Neural progenitor cell (in vitro differentiated cells): ENCODE measurements at regions not wholly inside any gene's neighbourhood (a gene's known extent, or its start where the extent isn't known, plus 50 kb on each side); places are given as distances from the start of the nearest gene placed in this dataset.

ENCODE experiments used
- DNase-seq: peaks from one replicate; pipeline ENCODE4 v3.0.0-alpha.2; 2016; ENCODE audit warnings: low spot score
- H2AFZ ChIP-seq: fragments of 200-600 bp; sonication (generic); replicated peaks from 2 replicates; pipeline ENCODE4 v1.6.1; 2016; ENCODE audit warnings: antibody characterized with exemption
- H3F3A ChIP-seq: fragments of 200-600 bp; sonication (generic); 2 replicates; pipeline ENCODE4 v1.6.1; 2016; ENCODE audit warnings: antibody characterized with exemption, low read depth
- H3K27ac ChIP-seq: fragments of 200-600 bp; sonication (generic); 2 replicates; pipeline ENCODE4 v1.5.1; 2016; ENCODE audit warnings: mild to moderate bottlenecking
- H3K27me3 ChIP-seq: fragments of 200-600 bp; sonication (generic); 2 replicates; pipeline ENCODE4 v1.6.1; 2016; ENCODE audit warnings: mild to moderate bottlenecking, moderate library complexity
- H3K36me3 ChIP-seq: fragments of 200-600 bp; sonication (generic); 2 replicates; pipeline ENCODE4 v1.5.1; 2016
- H3K4me1 ChIP-seq: fragments of 200-600 bp; sonication (generic); 2 replicates; pipeline ENCODE4 v1.6.1; 2016; ENCODE audit warnings: mixed run types
- H3K4me2 ChIP-seq: fragments of 200-600 bp; sonication (generic); 2 replicates; pipeline ENCODE4 v1.6.1; 2016
- H3K4me3 ChIP-seq: fragments of 200-600 bp; sonication (generic); 2 replicates; pipeline ENCODE4 v1.5.1; 2016
- H3K79me2 ChIP-seq: fragments of 200-600 bp; sonication (generic); 2 replicates; pipeline ENCODE4 v1.6.1; 2016; ENCODE audit warnings: low read depth
- H3K9ac ChIP-seq: fragments of 200-600 bp; sonication (generic); 2 replicates; pipeline ENCODE4 v1.6.1; 2016
- H3K9me3 ChIP-seq: fragments of 200-600 bp; sonication (generic); 2 replicates; pipeline ENCODE4 v1.5.1; 2016; ENCODE audit warnings: low read depth
- H4K20me1 ChIP-seq: fragments of 200-600 bp; sonication (generic); 2 replicates; pipeline ENCODE4 v1.6.1; 2016; ENCODE audit warnings: low read depth
- H3K27ac Mint-ChIP-seq: 3 replicates; pipeline ENCODE4 v1.8.0; 2021; ENCODE audit warnings: mixed read lengths
- H3K27me3 Mint-ChIP-seq: 2 replicates; pipeline ENCODE4 v1.8.0; 2022; ENCODE audit warnings: low read depth, mild to moderate bottlenecking, inconsistent platforms, moderate library complexity, mixed read lengths; ENCODE audit not compliant: insufficient read depth
- H3K36me3 Mint-ChIP-seq: 3 replicates; pipeline ENCODE4 v1.8.0; 2021; ENCODE audit warnings: mixed read lengths
- H3K4me1 Mint-ChIP-seq: 3 replicates; pipeline ENCODE4 v1.8.0; 2021; ENCODE audit warnings: mixed read lengths
- H3K4me3 Mint-ChIP-seq: 3 replicates; pipeline ENCODE4 v1.8.0; 2021; ENCODE audit warnings: mild to moderate bottlenecking, moderate library complexity, mixed read lengths
- H3K9me3 Mint-ChIP-seq: 3 replicates; pipeline ENCODE4 v1.8.0; 2020; ENCODE audit warnings: mixed read lengths
- EZH2 ChIP-seq: fragments of 200-600 bp; sonication (generic); IDR thresholded peaks from 2 replicates; pipeline ENCODE4 v1.6.1; 2017; ENCODE audit warnings: antibody characterized with exemption, mild to moderate bottlenecking, moderate library complexity
- EZH2phosphoT487 ChIP-seq: fragments of 200-600 bp; sonication (generic); IDR thresholded peaks from 2 replicates; pipeline ENCODE4 v1.6.1; 2017; ENCODE audit warnings: antibody characterized with exemption
- TF ChIP-seq, protein P1 (sequence below): fragments of 200-600 bp; sonication (generic); IDR thresholded peaks from 2 replicates; pipeline ENCODE4 v1.5.1; 2017; ENCODE audit warnings: antibody characterized with exemption, mild to moderate bottlenecking

DNA sequence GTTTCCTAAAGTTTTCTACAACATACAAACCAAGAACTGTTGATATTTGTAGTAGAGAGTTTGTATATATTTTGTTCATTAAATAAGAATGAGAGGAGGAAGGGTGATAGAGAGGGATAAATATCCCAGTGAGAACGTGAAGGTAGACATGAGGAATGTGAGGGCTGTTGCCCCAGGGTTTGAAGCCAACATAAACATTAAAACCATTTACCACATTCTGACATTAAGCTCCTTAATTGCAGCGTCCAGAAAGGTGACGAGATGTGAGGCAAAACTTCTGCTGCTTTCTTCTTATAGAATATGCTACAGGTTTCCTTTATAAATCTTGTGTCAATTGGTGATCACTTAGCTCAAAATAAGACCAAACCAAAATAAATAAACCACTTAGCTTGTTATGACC lies 267.8 kb upstream of the CNTN4 start:
- Histone ChIP-seq H3K27ac (no peak overlapping the region), H3K9ac (no peak overlapping the region), H3K4me3 (no peak overlapping the region), H3K4me2 (no peak overlapping the region), H4K20me1 (no peaks in the 10 kb centered on the region), H3K27me3 (no peaks in the 10 kb centered on the region), H3K36me3 (no peaks in the 10 kb centered on the region), H2AFZ (no peak overlapping the region), H3F3A (no peaks in the 10 kb centered on the region), H3K9me3 (no peaks in the 10 kb centered on the region), H3K4me1 (no peaks in the 10 kb centered on the region), H3K79me2 (no peaks in the 10 kb centered on the region)
- TF ChIP-seq EZH2 (no peak), EZH2phosphoT487 (no peak)
- TF ChIP-seq, protein P1, sequence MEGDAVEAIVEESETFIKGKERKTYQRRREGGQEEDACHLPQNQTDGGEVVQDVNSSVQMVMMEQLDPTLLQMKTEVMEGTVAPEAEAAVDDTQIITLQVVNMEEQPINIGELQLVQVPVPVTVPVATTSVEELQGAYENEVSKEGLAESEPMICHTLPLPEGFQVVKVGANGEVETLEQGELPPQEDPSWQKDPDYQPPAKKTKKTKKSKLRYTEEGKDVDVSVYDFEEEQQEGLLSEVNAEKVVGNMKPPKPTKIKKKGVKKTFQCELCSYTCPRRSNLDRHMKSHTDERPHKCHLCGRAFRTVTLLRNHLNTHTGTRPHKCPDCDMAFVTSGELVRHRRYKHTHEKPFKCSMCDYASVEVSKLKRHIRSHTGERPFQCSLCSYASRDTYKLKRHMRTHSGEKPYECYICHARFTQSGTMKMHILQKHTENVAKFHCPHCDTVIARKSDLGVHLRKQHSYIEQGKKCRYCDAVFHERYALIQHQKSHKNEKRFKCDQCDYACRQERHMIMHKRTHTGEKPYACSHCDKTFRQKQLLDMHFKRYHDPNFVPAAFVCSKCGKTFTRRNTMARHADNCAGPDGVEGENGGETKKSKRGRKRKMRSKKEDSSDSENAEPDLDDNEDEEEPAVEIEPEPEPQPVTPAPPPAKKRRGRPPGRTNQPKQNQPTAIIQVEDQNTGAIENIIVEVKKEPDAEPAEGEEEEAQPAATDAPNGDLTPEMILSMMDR: no peak
- DNase-seq: no peak
- H3K27me3 Mint-ChIP-seq: peaks cover 2% of the 10 kb centered on the region
- no peak overlapping the region for H3K4me3 Mint-ChIP-seq
- H3K36me3 Mint-ChIP-seq: no peaks in the 10 kb centered on the region
- H3K27ac Mint-ChIP-seq: no peak overlapping the region
- no peaks in the 10 kb centered on the region for H3K9me3 Mint-ChIP-seq
- H3K4me1 Mint-ChIP-seq: peaks cover 6% of the 10 kb centered on the region

DNA sequence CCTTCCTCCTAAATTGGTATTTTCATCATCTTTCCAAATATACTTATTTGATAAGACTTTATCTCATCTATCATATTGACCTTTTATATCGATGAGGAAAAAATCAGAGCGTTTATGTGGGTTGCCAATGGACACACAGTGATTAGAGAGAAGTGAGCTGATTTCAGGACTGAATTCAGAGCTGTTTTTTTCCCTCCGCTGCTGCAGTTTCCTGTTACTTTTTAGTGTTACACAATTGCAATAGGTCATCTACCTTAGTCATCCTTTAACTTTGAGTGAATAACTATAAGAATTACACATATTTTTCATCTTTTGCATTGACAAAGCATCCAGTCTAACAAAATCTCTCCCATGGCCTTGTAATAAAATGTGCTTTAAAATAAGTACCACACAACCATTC lies 266.3 kb upstream of the CNTN4 start:
- H3K9me3 Mint-ChIP-seq: no peaks in the 10 kb centered on the region
- no peak overlapping the region for H3K9ac ChIP-seq
- H3K9me3 ChIP-seq: no peaks in the 10 kb centered on the region
- no peaks in the 10 kb centered on the region for H4K20me1 ChIP-seq
- H3K36me3 ChIP-seq: no peaks in the 10 kb centered on the region
- H3K27me3 Mint-ChIP-seq: peaks cover 2% of the 10 kb centered on the region
- H3K36me3 Mint-ChIP-seq: no peaks in the 10 kb centered on the region
- H3K4me3 Mint-ChIP-seq: no peak overlapping the region
- no peak overlapping the region for H2AFZ ChIP-seq
- H3K4me1 ChIP-seq: no peaks in the 10 kb centered on the region
- no peaks in the 10 kb centered on the region for H3K79me2 ChIP-seq
- no peak overlapping the region for H3K27ac ChIP-seq
- H3F3A ChIP-seq: no peaks in the 10 kb centered on the region
- no peak overlapping the region for H3K27ac Mint-ChIP-seq
- H3K4me1 Mint-ChIP-seq: no peaks in the 10 kb centered on the region
- H3K4me2 ChIP-seq: no peak overlapping the region
- TF ChIP-seq EZH2: no peak
- no peak for TF ChIP-seq EZH2phosphoT487
- TF ChIP-seq, protein P1: no peak
- DNase-seq: no peak
- no peaks in the 10 kb centered on the region for H3K27me3 ChIP-seq
- no peak overlapping the region for H3K4me3 ChIP-seq

DNA sequence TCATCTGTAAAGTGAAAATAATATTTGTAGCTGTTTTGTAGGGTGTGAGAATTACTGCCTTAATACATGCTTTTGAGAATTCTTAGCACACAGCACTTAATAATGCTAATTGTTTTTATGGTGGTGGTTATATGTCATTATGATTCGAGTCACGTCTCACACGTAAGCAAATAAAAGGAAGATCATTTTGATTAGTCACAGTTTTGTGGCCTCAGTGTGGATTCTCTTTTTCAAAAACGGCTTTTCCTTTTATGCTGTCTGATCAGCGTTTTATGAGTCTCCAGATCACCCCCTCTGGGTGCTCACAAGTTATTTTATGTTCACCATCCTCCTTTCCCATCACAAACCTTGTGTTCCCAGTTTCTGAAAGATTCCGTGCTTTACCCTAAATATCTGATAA lies 255.6 kb upstream of the CNTN4 start:
- H3K27me3 Mint-ChIP-seq: no peaks in the 10 kb centered on the region
- H3K36me3 Mint-ChIP-seq: no peaks in the 10 kb centered on the region
- TF ChIP-seq EZH2phosphoT487 (no peak), EZH2 (no peak)
- TF ChIP-seq, protein P1: no peak
- H3K9me3 ChIP-seq: no peaks in the 10 kb centered on the region
- no peaks in the 10 kb centered on the region for H3F3A ChIP-seq
- no peaks in the 10 kb centered on the region for H3K4me1 ChIP-seq
- H3K27ac ChIP-seq: no peak overlapping the region
- H3K9ac ChIP-seq: no peak overlapping the region
- DNase-seq: no peak
- no peak overlapping the region for H3K4me3 Mint-ChIP-seq
- no peaks in the 10 kb centered on the region for H3K79me2 ChIP-seq
- H3K9me3 Mint-ChIP-seq: no peaks in the 10 kb centered on the region
- no peak overlapping the region for H2AFZ ChIP-seq
- no peaks in the 10 kb centered on the region for H3K27me3 ChIP-seq
- peaks cover 3% of the 10 kb centered on the region for H3K4me1 Mint-ChIP-seq
- no peak overlapping the region for H3K27ac Mint-ChIP-seq
- H3K4me2 ChIP-seq: no peak overlapping the region
- no peak overlapping the region for H3K4me3 ChIP-seq
- H4K20me1 ChIP-seq: no peaks in the 10 kb centered on the region
- H3K36me3 ChIP-seq: no peaks in the 10 kb centered on the region

DNA sequence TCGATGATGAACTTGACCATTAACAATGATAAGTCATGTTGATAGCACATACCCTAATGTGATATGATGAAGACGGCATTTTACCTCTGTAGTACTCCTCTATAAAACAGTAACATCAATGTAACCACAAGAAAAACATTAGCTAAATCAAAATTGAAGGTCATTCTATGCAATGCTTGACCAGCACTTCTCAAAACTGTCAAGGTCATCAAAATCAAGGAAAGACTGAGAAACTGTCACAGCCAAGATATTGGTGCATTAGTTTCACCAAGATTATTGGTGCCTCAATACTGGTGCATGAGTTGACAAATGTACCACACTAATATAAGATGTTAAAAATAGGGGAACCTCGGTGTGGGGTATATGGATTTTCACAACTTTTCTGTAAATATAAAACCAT lies 251.1 kb upstream of the CNTN4 start:
- Mint-ChIP-seq H3K9me3 (peaks cover 3% of the 10 kb centered on the region), H3K4me1 (peaks cover 3% of the 10 kb centered on the region), H3K27ac (no peak overlapping the region), H3K27me3 (no peaks in the 10 kb centered on the region), H3K4me3 (no peak overlapping the region), H3K36me3 (no peaks in the 10 kb centered on the region)
- H3K36me3 ChIP-seq: no peaks in the 10 kb centered on the region
- no peaks in the 10 kb centered on the region for H3K4me1 ChIP-seq
- H3K27me3 ChIP-seq: no peaks in the 10 kb centered on the region
- no peak overlapping the region for H2AFZ ChIP-seq
- H3K79me2 ChIP-seq: no peaks in the 10 kb centered on the region
- H3K9me3 ChIP-seq: no peaks in the 10 kb centered on the region
- no peak overlapping the region for H3K4me2 ChIP-seq
- no peak overlapping the region for H3K9ac ChIP-seq
- H3K27ac ChIP-seq: no peak overlapping the region
- no peaks in the 10 kb centered on the region for H4K20me1 ChIP-seq
- DNase-seq: no peak
- no peaks in the 10 kb centered on the region for H3F3A ChIP-seq
- H3K4me3 ChIP-seq: no peak overlapping the region
- TF ChIP-seq, protein P1: no peak
- TF ChIP-seq EZH2 (no peak), EZH2phosphoT487 (no peak)
